Motor neuron (in vitro differentiated cells): ENCODE measurements at regions not wholly inside any gene's neighbourhood (a gene's known extent, or its start where the extent isn't known, plus 50 kb on each side); places are given as distances from the start of the nearest gene placed in this dataset.
A peak's percentile ranks its signal among the peaks of the same experiment; 100 is the strongest.

Experiments used
- ATAC-seq, 8 experiments: fragments of 200-7000 bp; cut with Tn5 transposase; replicated peaks in 6 of 8; 2 replicates each; pipeline ENCODE4 v1.8.0; 2021; ENCODE audit warnings: mild to moderate bottlenecking in 8 of 8, moderate library complexity in 8 of 8
- H3K27ac ChIP-seq, 2 donors: fragments of 250-450 bp; sonication (Bioruptor Pico); 2 replicates each; pipeline ENCODE4 v1.9.0; 2021; ENCODE audit warnings: antibody characterized with exemption in 2 of 2, mild to moderate bottlenecking in 2 of 2, moderate library complexity in 1 of 2
- H3K4me1 ChIP-seq, 2 donors: fragments of 250-450 bp; sonication (Bioruptor Pico); replicated peaks in 1 of 2; 2 replicates each; pipeline ENCODE4 v1.6.1; 2021; ENCODE audit warnings: antibody characterized with exemption in 2 of 2, mild to moderate bottlenecking in 2 of 2, moderate library complexity in 1 of 2
- H3K4me3 ChIP-seq, 5 donors: fragments of 250-450 bp; sonication (Bioruptor Pico); 2 replicates each; pipeline ENCODE4 v1.9.0; 2021; ENCODE audit warnings: antibody characterized with exemption in 5 of 5, mild to moderate bottlenecking in 5 of 5, moderate library complexity in 4 of 5
- WGBS, 10 experiments: fragments of 450-650 bp; shearing (Covaris generic); methylation state at CpG; one replicate each; pipeline ENCODE4 v1.0.0; 2022; 5-methylcytosine and 5-hydroxymethylcytosine counted together
- in situ Hi-C, 9 experiments: fragments of 400-800 bp; cut with MboI; loops; one replicate each; pipeline ENCODE4 v1.15.0; 2021; ENCODE audit warnings: low sequenced_read_pairs in 9 of 9, low pct_unique_long_range_greater_than_20kb in 2 of 9; ENCODE audit not compliant: unreplicated experiment in 9 of 9

- WGBS, 10 experiments, result 33 to 100% (median 70%) methylated on average over 1 of the region's 1 CpG; no CpG with 5 or more reads in 4 of the 10 experiments
- no peak for ATAC-seq
- Histone ChIP-seq H3K4me1 (peaks cover 0 to 5% of the 10 kb centered on the region in 2 donors), H3K4me3 (no peak overlapping the region), H3K27ac (no peak overlapping the region)
- in situ Hi-C loops, result no loop called here
Measured at GRCh38 chr1:220338759-220339158, 66.5 kb upstream of the RAB3GAP2 start.

DNA sequence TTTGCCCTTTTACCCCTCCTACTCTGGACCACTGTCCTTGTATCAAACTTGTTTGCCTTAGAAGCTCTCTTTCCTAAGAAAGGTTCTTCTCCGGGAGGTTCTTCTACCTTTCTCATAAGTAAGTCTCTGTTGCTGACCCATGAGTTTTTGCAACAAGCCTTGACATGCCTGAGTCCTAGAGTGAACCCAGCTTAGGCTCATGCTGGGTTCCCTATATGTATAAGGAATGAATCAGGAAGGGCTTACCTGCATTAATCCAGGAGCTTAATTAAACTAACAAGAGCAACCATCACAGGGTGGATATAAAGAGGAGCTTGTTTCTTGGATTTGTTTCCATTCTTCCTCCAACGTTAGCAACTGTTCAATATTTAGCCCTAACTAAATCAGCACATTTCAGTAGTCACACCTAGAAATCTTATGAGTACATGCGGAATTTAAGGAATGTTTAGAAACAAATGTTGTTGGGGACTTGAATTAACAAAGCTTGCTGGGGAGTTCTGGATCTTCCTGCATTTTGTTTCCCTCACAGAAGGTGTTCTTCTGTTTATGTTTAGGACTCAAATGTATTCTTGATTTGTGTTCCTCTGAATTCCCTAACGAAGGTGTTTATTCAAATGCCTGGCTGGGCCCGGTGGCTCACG, 64.3 kb upstream of the RAB3GAP2 start:
- 24 to 90% (median 82%) methylated on average over 1 to 6 of the region's 6 CpGs; no CpG with 5 or more reads in 1 of the 10 experiments for WGBS, 10 experiments
- no peak overlapping the region for H3K4me3 ChIP-seq
- no peak overlapping the region for H3K27ac ChIP-seq
- H3K4me1 ChIP-seq, result peaks cover 0 to 5% of the 10 kb centered on the region in 2 donors
- ATAC-seq, result peak in 1 of 8 experiments; percentile 60
- in situ Hi-C loops, result no loop called here

GRCh38 chr1:220335668-220336067, 63.4 kb upstream of the RAB3GAP2 start:
- Histone ChIP-seq H3K27ac (no peak overlapping the region), H3K4me1 (peaks cover 0 to 3% of the 10 kb centered on the region in 2 donors), H3K4me3 (no peak overlapping the region)
- no peak for ATAC-seq
- in situ Hi-C loops, result no loop called here
- 57 to 100% (median 92%) methylated on average over 1 to 4 of the region's 4 CpGs; no CpG with 5 or more reads in 3 of the 10 experiments for WGBS, 10 experiments

GRCh38 chr1:220331318-220331717, 59.1 kb upstream of the RAB3GAP2 start:
- in situ Hi-C loops, result no loop called here
- ATAC-seq, result no peak
- Histone ChIP-seq H3K27ac (no peak overlapping the region), H3K4me1 (peaks cover 0 to 6% of the 10 kb centered on the region in 2 donors), H3K4me3 (no peak overlapping the region)
- WGBS, 10 experiments, result 80 to 100% (median 93%) methylated on average over 1 of the region's 1 CpG; no CpG with 5 or more reads in 1 of the 10 experiments

- in situ Hi-C loops, result no loop called here
- WGBS, 10 experiments, result 32 to 100% (median 76%) methylated on average over 1 to 3 of the region's 3 CpGs
- Histone ChIP-seq H3K27ac (no peak overlapping the region), H3K4me3 (no peak overlapping the region), H3K4me1 (peaks cover 0 to 6% of the 10 kb centered on the region in 2 donors)
- ATAC-seq, result peak in 3 of 8 experiments; percentile 14 to 50 (median 17)
Measured at GRCh38 chr1:220330265-220330664, 58.0 kb upstream of the RAB3GAP2 start.

GRCh38 chr1:220327106-220327505, 54.9 kb upstream of the RAB3GAP2 start:
- Histone ChIP-seq H3K4me1 (peaks cover 0 to 6% of the 10 kb centered on the region in 2 donors), H3K27ac (no peak overlapping the region), H3K4me3 (no peak overlapping the region)
- ATAC-seq, result no peak
- WGBS, 10 experiments, result 10 to 100% (median 76%) methylated on average over 1 to 6 of the region's 6 CpGs
- in situ Hi-C loops, result no loop called here

DNA sequence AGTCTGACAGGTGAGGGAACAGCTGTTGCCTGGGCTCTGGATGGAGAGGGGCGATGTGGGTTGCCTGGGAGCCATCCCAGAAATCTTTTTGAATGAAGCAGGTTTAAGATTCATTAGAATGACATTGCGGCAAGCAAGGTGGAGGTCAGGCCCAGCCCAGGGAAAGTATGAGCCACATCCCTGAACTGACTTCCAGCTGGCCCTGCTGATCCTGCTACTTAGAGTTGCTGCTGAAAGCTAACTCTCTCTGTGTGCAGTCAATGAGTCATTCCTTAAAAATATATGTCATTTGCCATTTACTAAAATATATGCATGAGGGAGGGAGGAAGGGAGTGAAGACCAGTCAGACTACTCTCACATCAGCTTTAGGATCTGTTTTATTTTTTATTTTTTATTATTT, 54.3 kb upstream of the RAB3GAP2 start:
- ATAC-seq, result peak in 4 of 8 experiments; percentile 21 to 92 (median 42)
- in situ Hi-C loops, result no loop called here
- Histone ChIP-seq H3K4me1 (peaks cover 0 to 6% of the 10 kb centered on the region in 2 donors), H3K27ac (no peak overlapping the region), H3K4me3 (no peak overlapping the region)
- 60 to 100% (median 92%) methylated on average over 1 to 2 of the region's 2 CpGs; no CpG with 5 or more reads in 4 of the 10 experiments for WGBS, 10 experiments

GRCh38 chr1:220325306-220325995, 53.2 kb upstream of the RAB3GAP2 start:
- peak in 2 of 8 experiments; percentile 21 to 34 for ATAC-seq
- Histone ChIP-seq H3K27ac (no peak overlapping the region), H3K4me3 (no peak overlapping the region), H3K4me1 (peaks cover 0 to 3% of the 10 kb centered on the region in 2 donors)
- in situ Hi-C loops, result no loop called here
- 13 to 92% (median 60%) methylated on average over 1 to 4 of the region's 4 CpGs for WGBS, 10 experiments

DNA sequence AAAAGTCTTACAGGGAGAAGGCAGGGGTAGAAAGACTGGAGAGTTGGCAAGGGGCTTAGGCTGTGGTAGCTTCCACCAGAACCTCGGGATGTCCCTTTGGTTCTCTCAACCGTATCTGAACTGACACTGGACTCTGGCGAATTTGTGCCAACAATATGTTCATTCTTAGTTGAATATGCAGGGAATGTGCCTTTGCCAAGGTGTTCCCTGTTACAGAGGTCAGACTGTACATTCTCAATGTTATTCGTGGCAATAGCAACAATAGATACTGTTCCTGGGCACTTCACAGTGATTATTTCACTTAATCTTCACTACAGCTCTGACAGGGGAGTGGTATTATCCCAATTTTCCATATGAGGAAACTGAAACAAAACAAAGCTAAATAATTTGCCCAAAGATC, 51.5 kb upstream of the RAB3GAP2 start:
- ATAC-seq, result no peak

DNA sequence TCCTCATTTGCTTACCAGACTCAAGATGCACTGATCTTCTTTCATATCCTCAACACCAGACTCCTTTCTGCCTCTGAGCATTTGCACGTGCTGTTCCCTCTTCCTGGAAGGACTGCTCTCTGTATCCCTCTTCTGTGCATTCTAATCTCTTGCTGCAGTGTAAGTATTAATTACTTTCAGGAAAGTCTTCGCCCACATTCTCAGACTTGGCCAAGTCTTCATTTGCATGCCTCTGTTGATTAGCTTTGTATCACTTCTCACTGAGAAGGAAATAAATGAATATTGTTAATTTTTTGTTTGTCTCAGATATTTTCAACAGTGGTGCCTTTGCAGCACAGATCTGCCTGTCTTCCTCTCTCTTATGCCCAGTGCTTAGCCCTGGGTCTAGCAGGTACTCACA, 50.3 kb upstream of the RAB3GAP2 start:
- no peak overlapping the region for H3K4me3 ChIP-seq
- ATAC-seq, result peak in 1 of 8 experiments; percentile 62
- 0 to 100% (median 70%) methylated on average over 1 to 2 of the region's 2 CpGs; no CpG with 5 or more reads in 2 of the 10 experiments for WGBS, 10 experiments
- in situ Hi-C loops, result no loop called here
- peaks cover 0 to 3% of the 10 kb centered on the region in 2 donors for H3K4me1 ChIP-seq
- H3K27ac ChIP-seq, result no peak overlapping the region

More for the DNA sequence above, 51.5 kb upstream of the RAB3GAP2 start:
- Histone ChIP-seq H3K4me1 (no peaks in the 10 kb centered on the region), H3K27ac (no peak overlapping the region), H3K4me3 (no peak overlapping the region)
- in situ Hi-C loops, result no loop called here
- WGBS, 10 experiments, result 20 to 95% (median 61%) methylated on average over 1 to 4 of the region's 4 CpGs; no CpG with 5 or more reads in 1 of the 10 experiments
